HL-60 (cell line): ENCODE measurements at regions not wholly inside any gene's neighbourhood (a gene's known extent, or its start where the extent isn't known, plus 50 kb on each side); places are given as distances from the start of the nearest gene placed in this dataset.

Experiments used
- DNase-seq, 2 experiments: peaks; one replicate each; pipeline ENCODE4 v3.0.0-alpha.2; 2010 to 2020; ENCODE audit warnings: low read depth in 1 of 2, low spot score in 1 of 2
- H3K27ac ChIP-seq: fragments of 250-450 bp; sonication (Bioruptor Pico); replicated peaks from 2 replicates; pipeline ENCODE4 v1.5.1; 2020; ENCODE audit warnings: mild to moderate bottlenecking, moderate library complexity
- H3K27me3 ChIP-seq: fragments of 250-450 bp; sonication (Bioruptor Pico); 2 replicates; pipeline ENCODE4 v1.5.1; 2021; ENCODE audit warnings: mild to moderate bottlenecking, moderate library complexity; ENCODE audit not compliant: insufficient read depth, poor library complexity, severe bottlenecking
- H3K4me3 ChIP-seq: replicated peaks from 2 replicates; pipeline ENCODE4 v1.5.1; 2011; ENCODE audit warnings: mild to moderate bottlenecking, control low read depth, low read length; ENCODE audit not compliant: insufficient read depth
- GABPA ChIP-seq: IDR thresholded peaks from 2 replicates; pipeline ENCODE4 v1.6.1; 2012; ENCODE audit warnings: low read depth
- POLR2AphosphoS5 ChIP-seq: IDR thresholded peaks from 2 replicates; pipeline ENCODE4 v1.6.1; 2012; ENCODE audit warnings: low read depth
- SPI1 ChIP-seq: IDR thresholded peaks from 2 replicates; pipeline ENCODE4 v1.6.1; 2012; ENCODE audit warnings: low read depth, mild to moderate bottlenecking, borderline replicate concordance
- TF ChIP-seq, protein P1 (sequence below): IDR thresholded peaks from 2 replicates; pipeline ENCODE4 v1.6.1; 2012; ENCODE audit warnings: low read depth; ENCODE audit not compliant: insufficient replicate concordance
- TF ChIP-seq, protein P2 (sequence below): IDR thresholded peaks from one replicate; pipeline ENCODE4 v1.5.1; 2011; ENCODE audit warnings: low read length, control low read depth, inconsistent platforms; ENCODE audit not compliant: insufficient read depth

DNA sequence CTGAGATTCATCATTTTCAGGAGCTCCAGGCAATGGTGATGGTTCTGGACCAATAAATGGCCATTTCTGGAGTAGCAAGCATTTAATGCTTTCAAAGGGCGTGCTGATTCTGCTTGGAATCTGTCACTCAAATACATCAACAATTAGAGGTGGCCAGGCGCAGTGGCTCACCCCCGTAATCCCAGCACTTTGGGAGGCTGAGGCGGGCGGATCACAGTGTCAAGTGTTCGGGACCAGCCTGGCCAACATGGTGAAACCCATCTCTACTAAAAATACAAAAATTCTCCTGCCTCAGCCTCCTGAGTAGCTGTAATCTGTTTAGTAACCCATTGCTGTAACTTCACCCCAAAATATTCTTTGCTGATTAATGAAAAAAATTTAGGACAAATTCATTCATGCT, 1574.2 kb downstream of the EFNB2 start:
- H3K4me3 ChIP-seq: no peak overlapping the region
- TF ChIP-seq GABPA: no peak
- TF ChIP-seq, protein P1, sequence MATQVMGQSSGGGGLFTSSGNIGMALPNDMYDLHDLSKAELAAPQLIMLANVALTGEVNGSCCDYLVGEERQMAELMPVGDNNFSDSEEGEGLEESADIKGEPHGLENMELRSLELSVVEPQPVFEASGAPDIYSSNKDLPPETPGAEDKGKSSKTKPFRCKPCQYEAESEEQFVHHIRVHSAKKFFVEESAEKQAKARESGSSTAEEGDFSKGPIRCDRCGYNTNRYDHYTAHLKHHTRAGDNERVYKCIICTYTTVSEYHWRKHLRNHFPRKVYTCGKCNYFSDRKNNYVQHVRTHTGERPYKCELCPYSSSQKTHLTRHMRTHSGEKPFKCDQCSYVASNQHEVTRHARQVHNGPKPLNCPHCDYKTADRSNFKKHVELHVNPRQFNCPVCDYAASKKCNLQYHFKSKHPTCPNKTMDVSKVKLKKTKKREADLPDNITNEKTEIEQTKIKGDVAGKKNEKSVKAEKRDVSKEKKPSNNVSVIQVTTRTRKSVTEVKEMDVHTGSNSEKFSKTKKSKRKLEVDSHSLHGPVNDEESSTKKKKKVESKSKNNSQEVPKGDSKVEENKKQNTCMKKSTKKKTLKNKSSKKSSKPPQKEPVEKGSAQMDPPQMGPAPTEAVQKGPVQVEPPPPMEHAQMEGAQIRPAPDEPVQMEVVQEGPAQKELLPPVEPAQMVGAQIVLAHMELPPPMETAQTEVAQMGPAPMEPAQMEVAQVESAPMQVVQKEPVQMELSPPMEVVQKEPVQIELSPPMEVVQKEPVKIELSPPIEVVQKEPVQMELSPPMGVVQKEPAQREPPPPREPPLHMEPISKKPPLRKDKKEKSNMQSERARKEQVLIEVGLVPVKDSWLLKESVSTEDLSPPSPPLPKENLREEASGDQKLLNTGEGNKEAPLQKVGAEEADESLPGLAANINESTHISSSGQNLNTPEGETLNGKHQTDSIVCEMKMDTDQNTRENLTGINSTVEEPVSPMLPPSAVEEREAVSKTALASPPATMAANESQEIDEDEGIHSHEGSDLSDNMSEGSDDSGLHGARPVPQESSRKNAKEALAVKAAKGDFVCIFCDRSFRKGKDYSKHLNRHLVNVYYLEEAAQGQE: no peak
- TF ChIP-seq, protein P2, sequence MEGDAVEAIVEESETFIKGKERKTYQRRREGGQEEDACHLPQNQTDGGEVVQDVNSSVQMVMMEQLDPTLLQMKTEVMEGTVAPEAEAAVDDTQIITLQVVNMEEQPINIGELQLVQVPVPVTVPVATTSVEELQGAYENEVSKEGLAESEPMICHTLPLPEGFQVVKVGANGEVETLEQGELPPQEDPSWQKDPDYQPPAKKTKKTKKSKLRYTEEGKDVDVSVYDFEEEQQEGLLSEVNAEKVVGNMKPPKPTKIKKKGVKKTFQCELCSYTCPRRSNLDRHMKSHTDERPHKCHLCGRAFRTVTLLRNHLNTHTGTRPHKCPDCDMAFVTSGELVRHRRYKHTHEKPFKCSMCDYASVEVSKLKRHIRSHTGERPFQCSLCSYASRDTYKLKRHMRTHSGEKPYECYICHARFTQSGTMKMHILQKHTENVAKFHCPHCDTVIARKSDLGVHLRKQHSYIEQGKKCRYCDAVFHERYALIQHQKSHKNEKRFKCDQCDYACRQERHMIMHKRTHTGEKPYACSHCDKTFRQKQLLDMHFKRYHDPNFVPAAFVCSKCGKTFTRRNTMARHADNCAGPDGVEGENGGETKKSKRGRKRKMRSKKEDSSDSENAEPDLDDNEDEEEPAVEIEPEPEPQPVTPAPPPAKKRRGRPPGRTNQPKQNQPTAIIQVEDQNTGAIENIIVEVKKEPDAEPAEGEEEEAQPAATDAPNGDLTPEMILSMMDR: no peak
- TF ChIP-seq SPI1: no peak
- TF ChIP-seq POLR2AphosphoS5: no peak
- no peak for DNase-seq
- no peaks in the 10 kb centered on the region for H3K27me3 ChIP-seq
- H3K27ac ChIP-seq: no peak overlapping the region

DNA sequence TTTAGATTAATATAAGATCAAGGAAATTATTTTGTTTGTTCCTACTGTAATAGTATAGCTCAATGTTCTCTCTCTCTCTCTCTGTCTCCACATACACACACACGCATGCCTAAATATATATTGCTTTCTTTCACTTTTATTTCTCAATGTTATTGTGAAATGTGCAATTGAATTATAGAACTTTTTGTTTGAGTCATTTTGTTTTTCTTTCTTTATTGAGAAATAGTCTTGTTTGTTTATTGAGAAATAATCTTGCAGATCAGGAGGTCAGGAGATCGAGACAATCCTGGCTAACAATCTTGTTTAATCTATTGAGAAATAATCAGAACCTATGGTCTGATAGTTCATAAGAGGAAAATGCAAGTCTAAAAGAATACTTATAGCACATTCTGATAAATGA, 1581.3 kb downstream of the EFNB2 start:
- TF ChIP-seq, protein P1: no peak
- TF ChIP-seq SPI1 (no peak), POLR2AphosphoS5 (no peak), GABPA (no peak)
- TF ChIP-seq, protein P2: no peak
- H3K27me3 ChIP-seq: no peaks in the 10 kb centered on the region
- no peak overlapping the region for H3K4me3 ChIP-seq
- peak in 1 of 2 experiments; percentile 12 for DNase-seq
- H3K27ac ChIP-seq: no peak overlapping the region

DNA sequence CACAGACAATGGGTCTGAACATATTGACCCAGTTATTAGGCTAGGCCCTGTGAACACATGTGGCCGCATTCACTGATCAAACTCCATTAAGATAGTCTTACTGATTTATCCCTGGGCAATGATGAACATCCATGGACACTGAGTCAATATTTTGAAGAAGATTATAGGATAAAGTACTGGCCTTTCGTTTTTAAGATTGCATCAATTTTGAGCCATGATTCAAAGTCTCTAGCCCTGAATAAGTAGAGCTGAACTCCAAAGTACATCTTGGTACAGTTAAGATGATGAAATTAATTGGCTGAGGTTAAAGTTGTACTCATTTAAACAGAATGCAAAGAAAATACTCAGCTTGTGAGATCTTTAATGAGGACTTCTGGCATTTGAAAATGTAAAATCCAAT, 1581.9 kb downstream of the EFNB2 start:
- DNase-seq: no peak
- Histone ChIP-seq H3K4me3 (no peak overlapping the region), H3K27ac (no peak overlapping the region), H3K27me3 (no peaks in the 10 kb centered on the region)
- TF ChIP-seq GABPA (no peak), POLR2AphosphoS5 (no peak), SPI1 (no peak)
- TF ChIP-seq, protein P2: no peak
- TF ChIP-seq, protein P1: no peak
